HFFc6 (cell line): ENCODE measurements at regions not wholly inside any gene's neighbourhood (a gene's known extent, or its start where the extent isn't known, plus 50 kb on each side); places are given as distances from the start of the nearest gene placed in this dataset.

ENCODE experiments used
- DNase-seq: peaks from one replicate; pipeline ENCODE4 v3.0.0-alpha.2; 2018
- H3K27ac Mint-ChIP-seq: 2 replicates; pipeline ENCODE4 v1.8.0; 2020; ENCODE audit warnings: mild to moderate bottlenecking, mixed read lengths
- H3K27me3 Mint-ChIP-seq: 2 replicates; pipeline ENCODE4 v1.8.0; 2021; ENCODE audit warnings: mild to moderate bottlenecking, moderate library complexity, mixed read lengths; ENCODE audit not compliant: insufficient read depth
- H3K36me3 Mint-ChIP-seq: 2 replicates; pipeline ENCODE4 v1.8.0; 2021; ENCODE audit warnings: low read depth, mixed read lengths
- H3K4me1 Mint-ChIP-seq: 2 replicates; pipeline ENCODE4 v1.8.0; 2020; ENCODE audit warnings: low read depth, mixed read lengths
- H3K4me3 Mint-ChIP-seq: 2 replicates; pipeline ENCODE4 v1.8.0; 2020; ENCODE audit warnings: mild to moderate bottlenecking, moderate library complexity, mixed read lengths
- H3K9me3 Mint-ChIP-seq: 2 replicates; pipeline ENCODE4 v1.8.0; 2020; ENCODE audit warnings: mild to moderate bottlenecking, mixed read lengths
- TF ChIP-seq, protein P1 (sequence below): fragments of 200-600 bp; sonication (generic); IDR thresholded peaks from 2 replicates; pipeline ENCODE4 v1.5.0; 2021; ENCODE audit warnings: antibody characterized with exemption, mild to moderate bottlenecking

DNA sequence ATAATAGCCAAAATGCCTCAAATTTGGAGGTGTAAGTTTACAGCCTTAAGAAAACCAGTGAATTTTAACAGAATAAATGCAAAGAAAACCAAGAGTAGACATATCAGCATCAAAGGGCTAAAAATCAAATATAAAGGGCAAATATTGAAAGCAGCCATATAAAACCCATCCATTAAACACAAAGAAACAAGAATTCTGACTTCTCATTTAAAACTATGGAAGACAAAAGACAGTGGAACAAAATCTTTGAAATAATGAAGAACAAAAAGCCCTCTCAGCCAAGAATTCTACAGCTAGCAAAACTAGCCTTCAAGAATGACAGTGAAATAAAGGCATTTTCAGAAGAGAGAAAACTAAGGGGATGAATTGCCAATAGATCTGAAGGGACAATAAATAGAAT, 91.3 kb upstream of the FST start:
- peaks cover 35% of the 10 kb centered on the region for H3K36me3 Mint-ChIP-seq
- no peak overlapping the region; the same call in 1 of the 2 replicates for H3K27ac Mint-ChIP-seq
- no peak for DNase-seq
- TF ChIP-seq, protein P1, sequence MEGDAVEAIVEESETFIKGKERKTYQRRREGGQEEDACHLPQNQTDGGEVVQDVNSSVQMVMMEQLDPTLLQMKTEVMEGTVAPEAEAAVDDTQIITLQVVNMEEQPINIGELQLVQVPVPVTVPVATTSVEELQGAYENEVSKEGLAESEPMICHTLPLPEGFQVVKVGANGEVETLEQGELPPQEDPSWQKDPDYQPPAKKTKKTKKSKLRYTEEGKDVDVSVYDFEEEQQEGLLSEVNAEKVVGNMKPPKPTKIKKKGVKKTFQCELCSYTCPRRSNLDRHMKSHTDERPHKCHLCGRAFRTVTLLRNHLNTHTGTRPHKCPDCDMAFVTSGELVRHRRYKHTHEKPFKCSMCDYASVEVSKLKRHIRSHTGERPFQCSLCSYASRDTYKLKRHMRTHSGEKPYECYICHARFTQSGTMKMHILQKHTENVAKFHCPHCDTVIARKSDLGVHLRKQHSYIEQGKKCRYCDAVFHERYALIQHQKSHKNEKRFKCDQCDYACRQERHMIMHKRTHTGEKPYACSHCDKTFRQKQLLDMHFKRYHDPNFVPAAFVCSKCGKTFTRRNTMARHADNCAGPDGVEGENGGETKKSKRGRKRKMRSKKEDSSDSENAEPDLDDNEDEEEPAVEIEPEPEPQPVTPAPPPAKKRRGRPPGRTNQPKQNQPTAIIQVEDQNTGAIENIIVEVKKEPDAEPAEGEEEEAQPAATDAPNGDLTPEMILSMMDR: no peak
- H3K4me3 Mint-ChIP-seq: no peak overlapping the region
- peaks cover 46% of the 10 kb centered on the region for H3K4me1 Mint-ChIP-seq
- H3K27me3 Mint-ChIP-seq: no peaks in the 10 kb centered on the region
- H3K9me3 Mint-ChIP-seq: peaks cover 39% of the 10 kb centered on the region

DNA sequence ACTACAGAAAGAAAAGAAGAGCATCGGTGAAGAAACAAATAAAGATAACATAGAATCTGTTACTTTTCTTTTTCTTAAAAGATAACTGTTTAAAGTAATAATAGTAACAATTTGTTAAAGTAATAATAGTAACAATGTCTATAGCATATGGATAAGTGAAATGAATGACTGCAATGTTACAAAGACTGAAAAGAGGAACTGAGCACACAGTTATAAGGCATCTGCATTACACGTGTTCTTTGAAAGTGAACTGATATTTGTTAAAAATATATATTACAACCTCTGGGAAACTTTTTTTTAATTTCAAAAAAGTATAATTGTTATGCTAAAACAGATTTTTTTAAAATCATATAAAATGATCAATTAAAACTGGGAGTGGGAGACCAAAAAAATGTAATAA, 88.4 kb upstream of the FST start:
- DNase-seq: no peak
- TF ChIP-seq, protein P1: no peak
- Mint-ChIP-seq H3K27me3 (no peaks in the 10 kb centered on the region), H3K27ac (peak overlapping the region; percentile 67; the same call in 1 of the 2 replicates), H3K36me3 (peaks cover 35% of the 10 kb centered on the region), H3K9me3 (peaks cover 36% of the 10 kb centered on the region), H3K4me3 (no peak overlapping the region), H3K4me1 (peaks cover 36% of the 10 kb centered on the region)

DNA sequence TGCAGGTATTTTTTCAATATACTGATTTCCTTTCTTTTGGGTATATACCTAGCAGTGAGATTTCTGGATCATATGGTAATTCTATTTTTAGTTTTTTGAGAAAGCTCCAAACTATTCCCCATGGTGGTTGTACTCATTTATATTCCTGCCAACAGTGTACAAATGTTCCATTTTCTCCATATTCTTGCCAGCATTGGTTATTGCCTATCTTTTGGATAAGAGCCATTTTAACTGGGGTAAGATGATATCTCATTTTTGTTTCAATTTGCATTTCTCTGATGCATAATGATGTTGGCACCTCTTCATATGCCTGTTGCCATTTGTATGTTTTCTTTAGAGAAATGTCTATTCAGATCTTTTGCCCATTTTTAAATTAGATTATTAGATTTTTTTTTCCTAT, 85.6 kb upstream of the FST start:
- H3K9me3 Mint-ChIP-seq: peaks cover 8% of the 10 kb centered on the region
- TF ChIP-seq, protein P1: no peak
- DNase-seq: no peak
- H3K36me3 Mint-ChIP-seq: peaks cover 16% of the 10 kb centered on the region
- no peaks in the 10 kb centered on the region for H3K27me3 Mint-ChIP-seq
- peaks cover 53% of the 10 kb centered on the region for H3K4me1 Mint-ChIP-seq
- H3K27ac Mint-ChIP-seq: no peak overlapping the region
- H3K4me3 Mint-ChIP-seq: no peak overlapping the region

DNA sequence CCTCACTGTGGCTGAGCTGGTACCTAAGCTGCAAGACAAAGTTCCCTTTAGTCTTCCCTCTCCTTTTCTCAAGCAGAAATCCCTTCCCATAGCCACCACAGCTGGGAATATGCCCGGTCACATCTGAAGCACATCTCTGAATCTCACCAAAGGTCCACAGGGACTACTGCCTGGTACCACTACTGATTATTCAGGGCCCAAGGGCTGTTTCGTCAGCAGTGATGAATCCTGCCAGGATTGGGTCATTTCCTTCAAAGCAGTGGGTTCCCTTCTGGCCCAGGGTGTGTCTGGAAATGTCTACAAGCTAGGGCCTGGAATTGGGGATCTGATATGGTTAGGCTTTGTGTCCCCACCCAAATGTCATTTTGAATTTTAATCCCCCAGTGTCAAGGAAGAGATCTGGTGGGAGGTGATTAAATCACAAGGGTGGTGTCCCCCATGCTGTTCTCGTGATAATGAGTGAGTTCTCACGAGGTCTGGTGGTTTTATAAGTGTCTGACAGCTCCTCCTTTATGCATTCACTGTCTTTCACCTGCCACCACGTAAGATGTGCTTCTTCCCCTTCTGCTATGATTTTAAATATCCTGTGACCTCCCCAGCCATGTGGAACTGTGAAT, 83.2 kb upstream of the FST start:
- Mint-ChIP-seq H3K27ac (peak overlapping the region; percentile 74), H3K9me3 (no peaks in the 10 kb centered on the region), H3K27me3 (no peaks in the 10 kb centered on the region), H3K36me3 (peaks cover 11% of the 10 kb centered on the region), H3K4me1 (peaks cover 53% of the 10 kb centered on the region), H3K4me3 (peak overlapping the region; percentile 6; the same call in 1 of the 2 replicates)
- no peak for DNase-seq
- TF ChIP-seq, protein P1: no peak

DNA sequence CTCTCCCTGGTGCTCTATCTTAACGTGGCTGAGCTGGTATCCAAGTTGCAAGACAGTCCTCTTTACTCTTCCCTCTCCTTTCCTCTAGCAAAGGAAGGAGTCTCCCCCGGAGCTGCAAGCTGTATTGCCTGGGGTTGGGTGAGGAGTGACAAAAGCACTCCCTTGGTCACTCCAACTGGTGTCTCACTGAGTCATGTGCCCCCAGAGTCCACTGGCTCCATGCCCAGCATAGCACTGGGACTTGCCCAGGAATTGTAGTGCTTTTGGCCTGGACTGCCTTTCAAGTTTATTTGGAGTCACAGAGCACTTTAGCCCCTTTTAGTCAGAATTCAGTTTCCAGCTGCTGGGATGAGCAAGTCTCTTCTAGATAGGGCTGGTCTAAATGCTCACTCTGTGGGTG, 82.6 kb upstream of the FST start:
- peaks cover 57% of the 10 kb centered on the region for H3K4me1 Mint-ChIP-seq
- H3K36me3 Mint-ChIP-seq: peaks cover 11% of the 10 kb centered on the region
- TF ChIP-seq, protein P1: no peak
- peak overlapping the region; percentile 74 for H3K27ac Mint-ChIP-seq
- peak; percentile 84 for DNase-seq
- peak overlapping the region; percentile 6; the same call in 1 of the 2 replicates for H3K4me3 Mint-ChIP-seq
- no peaks in the 10 kb centered on the region for H3K27me3 Mint-ChIP-seq
- no peaks in the 10 kb centered on the region for H3K9me3 Mint-ChIP-seq
